ENCODE measurements at regions not wholly inside any gene's neighbourhood (a gene's known extent, or its start where the extent isn't known, plus 50 kb on each side); places are given as distances from the start of the nearest gene placed in this dataset.
A peak's percentile ranks its signal among the peaks of the same experiment; 100 is the strongest.

GRCh38 chr1:106613861-106614260, 442.6 kb upstream of the PRMT6 start:
- no peak for TF ChIP-seq CTCF (IDR thresholded peaks at IDR 0.05; ENCODE audit: low read depth, low read length)
- no peak overlapping the region for H3K4me3 ChIP-seq (replicated peaks in 1 of 2; ENCODE audit: low read depth in 2 of 2, low read length in 2 of 2)
- no peak for DNase-seq (ENCODE audit: low read depth in 2 of 2)

- H3K4me3 ChIP-seq (replicated peaks in 1 of 2; ENCODE audit: low read depth in 2 of 2, low read length in 2 of 2): no peak overlapping the region
- no peak for DNase-seq (ENCODE audit: low read depth in 2 of 2)
- TF ChIP-seq CTCF (IDR thresholded peaks at IDR 0.05; ENCODE audit: low read depth, low read length): no peak
Observed at GRCh38 chr1:106615473-106615872, 441.0 kb upstream of the PRMT6 start.

- H3K4me3 ChIP-seq (replicated peaks in 1 of 2; ENCODE audit: low read depth in 2 of 2, low read length in 2 of 2): no peak overlapping the region
- DNase-seq (ENCODE audit: low read depth in 2 of 2): no peak
- no peak for TF ChIP-seq CTCF (IDR thresholded peaks at IDR 0.05; ENCODE audit: low read depth, low read length)
Observed at GRCh38 chr1:106619080-106619826, 437.2 kb upstream of the PRMT6 start.

- no peak for DNase-seq (ENCODE audit: low read depth in 2 of 2)
- TF ChIP-seq CTCF (IDR thresholded peaks at IDR 0.05; ENCODE audit: low read depth, low read length): no peak
- H3K4me3 ChIP-seq (replicated peaks in 1 of 2; ENCODE audit: low read depth in 2 of 2, low read length in 2 of 2): no peak overlapping the region
Observed at GRCh38 chr1:106619827-106620134, 436.7 kb upstream of the PRMT6 start.

- DNase-seq (ENCODE audit: low read depth in 2 of 2): peak; percentile 1 to 5
- no peak for TF ChIP-seq CTCF (IDR thresholded peaks at IDR 0.05; ENCODE audit: low read depth, low read length)
- H3K4me3 ChIP-seq (replicated peaks in 1 of 2; ENCODE audit: low read depth in 2 of 2, low read length in 2 of 2): no peak overlapping the region
Observed at GRCh38 chr1:106620521-106620954, 435.9 kb upstream of the PRMT6 start.

GRCh38 chr1:106621853-106622252, 434.6 kb upstream of the PRMT6 start:
- no peak for DNase-seq (ENCODE audit: low read depth in 2 of 2)
- H3K4me3 ChIP-seq (replicated peaks in 1 of 2; ENCODE audit: low read depth in 2 of 2, low read length in 2 of 2): no peak overlapping the region
- TF ChIP-seq CTCF (IDR thresholded peaks at IDR 0.05; ENCODE audit: low read depth, low read length): no peak

GRCh38 chr1:106637566-106637965, 418.9 kb upstream of the PRMT6 start:
- no peak overlapping the region for H3K4me3 ChIP-seq (replicated peaks in 1 of 2; ENCODE audit: low read depth in 2 of 2, low read length in 2 of 2)
- no peak for DNase-seq (ENCODE audit: low read depth in 2 of 2)
- TF ChIP-seq CTCF (IDR thresholded peaks at IDR 0.05; ENCODE audit: low read depth, low read length): no peak

Data from cardiac fibroblast (primary cell).